K562 (cell line): ENCODE measurements at regions not wholly inside any gene's neighbourhood (a gene's known extent, or its start where the extent isn't known, plus 50 kb on each side); places are given as distances from the start of the nearest gene placed in this dataset.

Experiments used
- ATAC-seq: fragments of 200-7000 bp; cut with Tn5 transposase; 3 replicates; pipeline ENCODE4 v1.9.1; 2020; ENCODE audit warnings: moderate library complexity
- BruUV-seq: library from RNA; stranded (reverse); fragments of 400-500 nt; replicated peaks from 2 replicates; lab custom pipeline; 2021; lab: Mats Ljungman, UMichigan
- CTCF ChIA-PET: fragments of 300-600 bp; formaldehyde crosslinking; extraction: SDS; loops from one replicate; lab custom pipeline; 2021; ENCODE audit warnings: low intra/inter-chr PET ratio; lab: Yijun Ruan, JAX
- POLR2A ChIA-PET: fragments of 300-600, 350-650 bp; sonication (Branson Sonifier 250); formaldehyde crosslinking; extraction: SDS; loops from one replicate; lab custom pipeline; 2021; ENCODE audit warnings: antibody characterized with exemption, inconsistent platforms; lab: Yijun Ruan, JAX
- DNase-seq, 4 experiments: peaks; one replicate each; pipeline versions ENCODE4 v3.0.0 to v3.0.0-alpha.2; 2011 to 2018; ENCODE audit warnings: low spot score in 3 of 4, mixed read lengths in 3 of 4; ENCODE audit errors: extremely low read depth in 1 of 4
- FAIRE-seq: peaks from 2 replicates; lab custom pipeline; 2011; peaks lifted over from hg19 to GRCh38; lab: Jason Lieb, UNC
- H2AFZ ChIP-seq: 2 replicates; pipeline ENCODE4 v1.6.0; 2011; ENCODE audit warnings: low read depth, low read length, control low read depth, inconsistent platforms
- H3K27ac ChIP-seq: fragments of 200-600 bp; 3 replicates; pipeline ENCODE4 v1.8.0; 2011; ENCODE audit warnings: low read depth, mild to moderate bottlenecking, control low read depth, inconsistent platforms, low read length, moderate library complexity, mixed read lengths; ENCODE audit errors: extremely low read depth
- H3K27me3 ChIP-seq, 2 experiments: fragments of 300-600 bp in 1 of 2; 2 replicates in 1 of 2; 3 replicates in 1 of 2; pipeline versions ENCODE4 v1.6.0 to v1.8.0; 2011; ENCODE audit warnings: inconsistent platforms in 2 of 2, low read length in 2 of 2, mild to moderate bottlenecking in 1 of 2, mixed read lengths in 1 of 2, moderate library complexity in 1 of 2; ENCODE audit not compliant: control insufficient read depth in 2 of 2, insufficient read depth in 2 of 2
- H3K36me3 ChIP-seq: fragments of 300-600 bp; 3 replicates; pipeline ENCODE4 v1.8.0; 2011; ENCODE audit warnings: mild to moderate bottlenecking, low read length, inconsistent platforms; ENCODE audit not compliant: control insufficient read depth, insufficient read depth
- H3K4me1 ChIP-seq, 2 experiments: fragments of 200-600 bp in 1 of 2; replicated peaks in 1 of 2; 2 replicates in 1 of 2; 3 replicates in 1 of 2; pipeline versions ENCODE4 v1.5.1 to v1.8.0; 2011; ENCODE audit warnings: inconsistent platforms in 2 of 2, low read length in 2 of 2, mild to moderate bottlenecking in 1 of 2, mixed read lengths in 1 of 2, moderate library complexity in 1 of 2; ENCODE audit not compliant: control insufficient read depth in 2 of 2, insufficient read depth in 2 of 2
- H3K4me2 ChIP-seq: 2 replicates; pipeline ENCODE4 v1.6.1; 2011; ENCODE audit warnings: low read length, control low read depth, inconsistent platforms, mixed read lengths; ENCODE audit not compliant: insufficient read depth
- H3K4me3 ChIP-seq: fragments of 200-600 bp; sonication (generic), shearing (Covaris generic); 2 replicates; pipeline ENCODE4 v1.5.1; 2016; ENCODE audit warnings: control low read depth, inconsistent platforms
- H3K79me2 ChIP-seq: fragments of 200-600 bp; 3 replicates; pipeline ENCODE4 v1.8.0; 2011; ENCODE audit warnings: low read length, inconsistent platforms; ENCODE audit not compliant: control insufficient read depth, insufficient read depth
- H3K9ac ChIP-seq, 2 experiments: 2 replicates each; pipeline versions ENCODE4 v1.6.0 to v1.6.1; 2011; ENCODE audit warnings: low read depth in 2 of 2, low read length in 2 of 2, control low read depth in 1 of 2, inconsistent platforms in 1 of 2, mild to moderate bottlenecking in 1 of 2, mixed read lengths in 1 of 2; ENCODE audit not compliant: insufficient read depth in 1 of 2
- H3K9me1 ChIP-seq: one replicate; pipeline ENCODE4 v1.6.0; 2011; ENCODE audit warnings: inconsistent platforms, mild to moderate bottlenecking, low read length, moderate library complexity; ENCODE audit not compliant: control insufficient read depth, insufficient read depth
- H3K9me3 ChIP-seq: replicated peaks from 2 replicates; pipeline ENCODE4 v1.5.1; 2011; ENCODE audit warnings: low read depth, low read length, inconsistent platforms; ENCODE audit not compliant: control insufficient read depth, insufficient read depth
- H4K20me1 ChIP-seq: replicated peaks from 2 replicates; pipeline ENCODE4 v1.6.1; 2011; ENCODE audit warnings: low read length, inconsistent platforms, mixed read lengths; ENCODE audit not compliant: control insufficient read depth, insufficient read depth
- ARNT ChIP-seq, 2 experiments: fragments of 450-650 bp; IDR thresholded peaks; 2 replicates each; pipeline ENCODE4 v1.6.1; 2016; ENCODE audit warnings: mild to moderate bottlenecking in 1 of 2
- CBX8 ChIP-seq: fragments of 200-600 bp; sonication (generic); IDR thresholded peaks from 2 replicates; pipeline ENCODE4 v1.6.1; 2012; ENCODE audit warnings: borderline replicate concordance, mixed run types, low read depth, mild to moderate bottlenecking, moderate library complexity, mixed read lengths, low read length, control low read depth, inconsistent platforms; ENCODE audit not compliant: poor library complexity, severe bottlenecking; ENCODE audit errors: extremely low read depth
- DDX20 ChIP-seq: fragments of 450-650 bp; IDR thresholded peaks from 2 replicates; pipeline ENCODE4 v1.6.1; 2016; ENCODE audit warnings: missing genetic modification characterization, low read depth, mild to moderate bottlenecking, missing compliant biosample characterization, moderate library complexity
- DMBX1 ChIP-seq: fragments of 250-450 bp; sonication (Bioruptor Pico); IDR thresholded peaks from 2 replicates; pipeline ENCODE4 v1.8.0; 2022; ENCODE audit warnings: inconsistent platforms, mild to moderate bottlenecking, moderate library complexity, borderline replicate concordance
- KLF10 ChIP-seq: fragments of 250-450 bp; sonication (Bioruptor Pico); IDR thresholded peaks from 2 replicates; pipeline ENCODE4 v1.6.1; 2021; ENCODE audit warnings: matching md5 sums
- MAFK ChIP-seq: IDR thresholded peaks from 2 replicates; pipeline ENCODE4 v1.6.1; 2011; ENCODE audit warnings: low read length, improper control_type of control experiment
- MCM5 ChIP-seq: fragments of 450-650 bp; IDR thresholded peaks from 2 replicates; pipeline ENCODE4 v1.6.1; 2016; ENCODE audit warnings: low read depth
- NEUROD1 ChIP-seq: fragments of 150-350 bp; IDR thresholded peaks from 2 replicates; pipeline ENCODE4 v1.6.1; 2014; ENCODE audit warnings: borderline replicate concordance, low read length, low read depth; ENCODE audit not compliant: partially characterized antibody
- NFIX ChIP-seq: fragments of 250-450 bp; sonication (Bioruptor Pico); IDR thresholded peaks from 2 replicates; pipeline ENCODE4 v1.4.0; 2020; ENCODE audit warnings: low read depth, mild to moderate bottlenecking, moderate library complexity
- POLR2B ChIP-seq: fragments of 450-650 bp; IDR thresholded peaks from 2 replicates; pipeline ENCODE4 v1.6.1; 2018; ENCODE audit warnings: low read depth; ENCODE audit not compliant: partially characterized antibody
- PTRF ChIP-seq: fragments of 450-650 bp; IDR thresholded peaks from 2 replicates; pipeline ENCODE4 v1.6.1; 2016; ENCODE audit warnings: mild to moderate bottlenecking, missing genetic modification characterization, missing compliant biosample characterization
- SMARCE1 ChIP-seq: fragments of 450-650 bp; IDR thresholded peaks from 2 replicates; pipeline ENCODE4 v1.7.1; 2016; ENCODE audit warnings: mild to moderate bottlenecking
- TBL1XR1 ChIP-seq, 2 experiments: IDR thresholded peaks; 2 replicates each; pipeline ENCODE4 v1.6.1; 2012; ENCODE audit warnings: improper control_type of control experiment in 2 of 2, low read length in 2 of 2, mild to moderate bottlenecking in 1 of 2
- ZFX ChIP-seq: sonication (generic); formaldehyde crosslinking; IDR thresholded peaks from 2 replicates; pipeline ENCODE4 v1.8.0; 2022; ENCODE audit warnings: mild to moderate bottlenecking, missing genetic modification reagents, moderate library complexity
- ZNF124 ChIP-seq: sonication (generic); formaldehyde crosslinking; IDR thresholded peaks from 2 replicates; pipeline ENCODE4 v1.8.1; 2022; ENCODE audit warnings: missing genetic modification reagents
- ZNF224 ChIP-seq: sonication (generic); formaldehyde crosslinking; IDR thresholded peaks from 2 replicates; pipeline ENCODE4 v1.8.0; 2022; ENCODE audit warnings: mild to moderate bottlenecking, missing genetic modification reagents
- ZNF24 ChIP-seq: fragments of 450-650 bp; IDR thresholded peaks from 2 replicates; pipeline ENCODE4 v1.6.1; 2016
- ZNF766 ChIP-seq: fragments of 200-800 bp; sonication (Bioruptor generic); conservative IDR thresholded peaks from 2 replicates; pipeline ENCODE4 v1.6.1; 2016; ENCODE audit warnings: missing genetic modification characterization, missing compliant biosample characterization
- WGBS: fragments of 100-300 bp; shearing (Covaris generic); methylation state at CpG from one replicate; pipeline ENCODE4 v1.1.6; 2016; ENCODE audit warnings: low coverage, mixed read lengths; ENCODE audit not compliant: insufficient coverage; ENCODE audit errors: missing lambda C conversion rate; 5-methylcytosine and 5-hydroxymethylcytosine counted together
- in situ Hi-C: fragments of 300-500 bp; cut with MboI; formaldehyde crosslinking; loops from 4 replicates; pipeline ENCODE4 v1.15.0; 2018; ENCODE audit warnings: inconsistent platforms, mixed read lengths
- intact Hi-C: fragments of 100-400 bp; cut with micrococcal nuclease; formaldehyde crosslinking; loops from 2 replicates; pipeline ENCODE4 v1.14.2; 2022
- TF ChIP-seq, protein P1 (sequence below): fragments of 250-450 bp; sonication (Bioruptor Pico); IDR thresholded peaks from 2 replicates; pipeline ENCODE4 v1.4.0; 2020

- FAIRE-seq (no peak), ATAC-seq (no peak), DNase-seq (no peak)
- 2% methylated on average over 3 of the region's 3 CpGs for WGBS
- no TSS peak for BruUV-seq
- intact Hi-C loops = no loop called here
- in situ Hi-C loops = no loop called here
- Histone ChIP-seq H3K4me2 (no peak overlapping the region), H3K4me1 (no peaks in the 10 kb centered on the region), H3K9me1 (no peaks in the 10 kb centered on the region), H3K36me3 (no peaks in the 10 kb centered on the region), H3K27me3 (no peaks in the 10 kb centered on the region), H2AFZ (no peak overlapping the region), H3K9me3 (no peaks in the 10 kb centered on the region), H3K4me3 (no peak overlapping the region), H3K79me2 (no peaks in the 10 kb centered on the region), H4K20me1 (no peaks in the 10 kb centered on the region), H3K9ac (no peak overlapping the region), H3K27ac (no peak overlapping the region)
- CTCF ChIA-PET = no interaction called here
- POLR2A ChIA-PET = no interaction called here
- no peak for TF ChIP-seq NEUROD1
- TF ChIP-seq ARNT (IDR thresholded peaks at IDR 0.05) = no peak
- no peak for TF ChIP-seq ZNF124
- TF ChIP-seq MCM5 = no peak
- no peak for TF ChIP-seq TBL1XR1 (IDR thresholded peaks at IDR 0.05; ENCODE audit: low read length in 2 of 2)
- TF ChIP-seq DMBX1 (CRISPR knock-in tag) = no peak
- no peak for TF ChIP-seq KLF10 (CRISPR knock-in tag)
- TF ChIP-seq ZNF24 = no peak
- TF ChIP-seq ZNF224 (CRISPR knock-in tag) = no peak
- no peak for TF ChIP-seq SMARCE1
- no peak for TF ChIP-seq PTRF (tag)
- TF ChIP-seq POLR2B = no peak
- TF ChIP-seq ZNF766 = no peak
- no peak for TF ChIP-seq ZFX (CRISPR knock-in tag)
- no peak for TF ChIP-seq MAFK
- TF ChIP-seq NFIX (CRISPR knock-in tag) = no peak
- TF ChIP-seq, protein P1, sequence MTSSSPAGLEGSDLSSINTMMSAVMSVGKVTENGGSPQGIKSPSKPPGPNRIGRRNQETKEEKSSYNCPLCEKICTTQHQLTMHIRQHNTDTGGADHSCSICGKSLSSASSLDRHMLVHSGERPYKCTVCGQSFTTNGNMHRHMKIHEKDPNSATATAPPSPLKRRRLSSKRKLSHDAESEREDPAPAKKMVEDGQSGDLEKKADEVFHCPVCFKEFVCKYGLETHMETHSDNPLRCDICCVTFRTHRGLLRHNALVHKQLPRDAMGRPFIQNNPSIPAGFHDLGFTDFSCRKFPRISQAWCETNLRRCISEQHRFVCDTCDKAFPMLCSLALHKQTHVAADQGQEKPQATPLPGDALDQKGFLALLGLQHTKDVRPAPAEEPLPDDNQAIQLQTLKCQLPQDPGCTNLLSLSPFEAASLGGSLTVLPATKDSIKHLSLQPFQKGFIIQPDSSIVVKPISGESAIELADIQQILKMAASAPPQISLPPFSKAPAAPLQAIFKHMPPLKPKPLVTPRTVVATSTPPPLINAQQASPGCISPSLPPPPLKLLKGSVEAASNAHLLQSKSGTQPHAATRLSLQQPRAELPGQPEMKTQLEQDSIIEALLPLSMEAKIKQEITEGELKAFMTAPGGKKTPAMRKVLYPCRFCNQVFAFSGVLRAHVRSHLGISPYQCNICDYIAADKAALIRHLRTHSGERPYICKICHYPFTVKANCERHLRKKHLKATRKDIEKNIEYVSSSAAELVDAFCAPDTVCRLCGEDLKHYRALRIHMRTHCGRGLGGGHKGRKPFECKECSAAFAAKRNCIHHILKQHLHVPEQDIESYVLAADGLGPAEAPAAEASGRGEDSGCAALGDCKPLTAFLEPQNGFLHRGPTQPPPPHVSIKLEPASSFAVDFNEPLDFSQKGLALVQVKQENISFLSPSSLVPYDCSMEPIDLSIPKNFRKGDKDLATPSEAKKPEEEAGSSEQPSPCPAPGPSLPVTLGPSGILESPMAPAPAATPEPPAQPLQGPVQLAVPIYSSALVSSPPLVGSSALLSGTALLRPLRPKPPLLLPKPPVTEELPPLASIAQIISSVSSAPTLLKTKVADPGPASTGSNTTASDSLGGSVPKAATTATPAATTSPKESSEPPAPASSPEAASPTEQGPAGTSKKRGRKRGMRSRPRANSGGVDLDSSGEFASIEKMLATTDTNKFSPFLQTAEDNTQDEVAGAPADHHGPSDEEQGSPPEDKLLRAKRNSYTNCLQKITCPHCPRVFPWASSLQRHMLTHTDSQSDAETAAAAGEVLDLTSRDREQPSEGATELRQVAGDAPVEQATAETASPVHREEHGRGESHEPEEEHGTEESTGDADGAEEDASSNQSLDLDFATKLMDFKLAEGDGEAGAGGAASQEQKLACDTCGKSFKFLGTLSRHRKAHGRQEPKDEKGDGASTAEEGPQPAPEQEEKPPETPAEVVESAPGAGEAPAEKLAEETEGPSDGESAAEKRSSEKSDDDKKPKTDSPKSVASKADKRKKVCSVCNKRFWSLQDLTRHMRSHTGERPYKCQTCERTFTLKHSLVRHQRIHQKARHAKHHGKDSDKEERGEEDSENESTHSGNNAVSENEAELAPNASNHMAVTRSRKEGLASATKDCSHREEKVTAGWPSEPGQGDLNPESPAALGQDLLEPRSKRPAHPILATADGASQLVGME = no peak
- no peak for TF ChIP-seq CBX8
- TF ChIP-seq DDX20 (tag) = no peak
These were observed 83.3 kb upstream of the CXCL14 start for GRCh38 chr5:135662061-135662481.
